ENCODE measurements at regions not wholly inside any gene's neighbourhood (a gene's known extent, or its start where the extent isn't known, plus 50 kb on each side); places are given as distances from the start of the nearest gene placed in this dataset.

GRCh38 chr3:113058188-113058587 is 67.4 kb downstream of the GTPBP8 start:
- intact Hi-C loops (cut with micrococcal nuclease): loop anchor here (10.0 kb wide), 4 partner anchors 77 to 687 kb away; partner anchors contain the start of genes ATP6V1A and NAA50
- POLR2A ChIA-PET (ENCODE audit: unreplicated experiment): no interaction called here

More at GRCh38 chr3:113058188-113058587, 67.4 kb downstream of the GTPBP8 start:
- Histone ChIP-seq H3K27me3 (ENCODE audit: control insufficient read depth, insufficient read depth, low read length) (peaks cover 15% of the 10 kb centered on the region), H3K23ac (ENCODE audit: low read depth, low read length) (no peak overlapping the region), H3K4ac (ENCODE audit: low read depth, low read length) (no peak overlapping the region), H2AFZ (replicated peaks; ENCODE audit: low read length, poor library complexity) (no peak overlapping the region), H3K56ac (ENCODE audit: extremely low read depth, insufficient read depth, low read length) (no peak overlapping the region), H4K5ac (ENCODE audit: low read depth, low read length) (no peak overlapping the region), H3K36me3 (ENCODE audit: control insufficient read depth, insufficient read depth, low read length) (no peaks in the 10 kb centered on the region), H3K18ac (ENCODE audit: low read depth, low read length) (no peak overlapping the region), H2BK15ac (ENCODE audit: low read depth, low read length) (no peak overlapping the region), H4K20me1 (ENCODE audit: insufficient read depth, low read length) (no peaks in the 10 kb centered on the region), H2BK120ac (ENCODE audit: low read depth, low read length) (no peak overlapping the region), H4K91ac (ENCODE audit: insufficient read depth, low read depth, low read length) (no peak overlapping the region), H2BK20ac (ENCODE audit: low read depth, low read length) (no peak overlapping the region), H3K4me2 (ENCODE audit: low read depth, low read length) (no peak overlapping the region), H2BK5ac (ENCODE audit: low read depth, low read length, poor library complexity, severe bottlenecking) (no peak overlapping the region), H3K79me1 (ENCODE audit: low read depth in 1 of 2, low read length in 2 of 2) (no peaks in the 10 kb centered on the region), H2AK9ac (replicated peaks; ENCODE audit: low read depth, low read length, poor library complexity) (no peak overlapping the region), H3K14ac (replicated peaks; ENCODE audit: low read depth, low read length) (no peak overlapping the region), H3K9me3 (ENCODE audit: control insufficient read depth, insufficient read depth, low read length) (no peaks in the 10 kb centered on the region), H3K9me1 (ENCODE audit: insufficient read depth, low read length) (no peaks in the 10 kb centered on the region), H3K9ac (ENCODE audit: low read depth, low read length) (no peak overlapping the region), H2AK5ac (ENCODE audit: low read depth, low read length) (no peak overlapping the region), H3K27ac (ENCODE audit: insufficient read depth, low read length) (no peak overlapping the region), H3K4me1 (ENCODE audit: control insufficient read depth, insufficient read depth, low read length) (peaks cover 5% of the 10 kb centered on the region), H3K4me3 (ENCODE audit: insufficient read depth, low read depth, low read length) (no peak overlapping the region), H4K8ac (ENCODE audit: low read depth in 2 of 2, low read length in 2 of 2) (no peak overlapping the region)
- dilution Hi-C loops (cut with HindIII; ENCODE audit: low sequenced_read_pairs, unreplicated experiment) (no loop called here), in situ Hi-C loops (cut with MboI; ENCODE audit: low sequenced_read_pairs) (loop anchor here (5.0 to 10.0 kb wide), 2 partner anchors 229 to 567 kb away; no protein-coding TSS in a partner anchor)
- ATAC-seq (ENCODE audit: low read depth) (no peak), DNase-seq (no peak)
- TF ChIP-seq RAD21 (IDR thresholded peaks at IDR 0.05; ENCODE audit: low read length) (no peak), CEBPB (IDR thresholded peaks at IDR 0.05; ENCODE audit: low read depth, low read length) (no peak), MAFK (IDR thresholded peaks at IDR 0.05; ENCODE audit: low read depth, low read length) (no peak), ELK1 (IDR thresholded peaks at IDR 0.05; ENCODE audit: borderline replicate concordance, low read depth, low read length) (no peak), FOS (IDR thresholded peaks at IDR 0.05; ENCODE audit: low read depth, low read length) (no peak), RFX5 (IDR thresholded peaks at IDR 0.05; ENCODE audit: low read depth, low read length) (no peak), MAZ (IDR thresholded peaks at IDR 0.05; ENCODE audit: borderline replicate concordance, low read depth, low read length) (no peak), RCOR1 (IDR thresholded peaks at IDR 0.05; ENCODE audit: insufficient replicate concordance, low read length) (no peak), CHD1 (IDR thresholded peaks at IDR 0.05; ENCODE audit: low read depth, low read length) (no peak), BHLHE40 (IDR thresholded peaks at IDR 0.05; ENCODE audit: low read depth, low read length) (no peak), CTCF (conservative IDR thresholded peaks at IDR 0.05; ENCODE audit: low read depth, low read length) (no peak), SMC3 (IDR thresholded peaks at IDR 0.05; ENCODE audit: low read depth, low read length) (no peak), NFE2L2 (IDR thresholded peaks at IDR 0.05; ENCODE audit: low read depth, low read length) (no peak), POLR2A (IDR thresholded peaks at IDR 0.05; ENCODE audit: low read depth, low read length) (no peak), MXI1 (IDR thresholded peaks at IDR 0.05; ENCODE audit: borderline replicate concordance, low read depth, low read length) (no peak), USF2 (IDR thresholded peaks at IDR 0.05; ENCODE audit: low read depth, low read length) (no peak)
- CTCF ChIA-PET: interaction anchor here (0.5 to 0.6 kb wide), 2 partner anchors 57 to 197 kb away, joined by 3 read pairs; no protein-coding TSS in a partner anchor
- whole genome bisulfite sequencing, 2 experiments (ENCODE audit: extremely low coverage in 2 of 2, insufficient read length in 1 of 2): 100% methylated on average over 1 of the region's 3 CpGs; no CpG with 5 or more reads in 1 of the 2 experiments
- no TSS peak for BruUV-seq (replicated peaks)

All from IMR-90 (cell line).